Small intestine (tissue), 7 donors: ENCODE measurements at regions not wholly inside any gene's neighbourhood (a gene's known extent, or its start where the extent isn't known, plus 50 kb on each side); places are given as distances from the start of the nearest gene placed in this dataset.
A peak's percentile ranks its signal among the peaks of the same experiment; 100 is the strongest.
"Not testable (repeated sequence)": the region's sequence is repeated elsewhere in the genome, so short reads cannot be mapped to it uniquely, and the experiment has no call there.

Experiments
- DNase-seq, 2 donors: peaks; one replicate each; pipeline versions ENCODE4 v3.0.0 to v3.0.0-alpha.2; 2013
- FAIRE-seq: peaks from 2 replicates; lab custom pipeline; 2012; peaks lifted over from hg19 to GRCh38; lab: Jason Lieb, UNC
- H3K27ac ChIP-seq, 3 donors: one replicate each; pipeline ENCODE4 v1.5.1; 2013; ENCODE audit warnings: low read length in 2 of 3, mild to moderate bottlenecking in 2 of 3, control low read depth in 1 of 3, inconsistent platforms in 1 of 3, low read depth in 1 of 3, moderate library complexity in 1 of 3
- H3K27me3 ChIP-seq, 3 donors: one replicate each; pipeline ENCODE4 v1.6.1; 2013; ENCODE audit warnings: low read length in 3 of 3, inconsistent platforms in 1 of 3; ENCODE audit not compliant: control insufficient read depth in 3 of 3, insufficient read depth in 3 of 3
- H3K36me3 ChIP-seq, 3 donors: one replicate each; pipeline ENCODE4 v1.6.1; 2013; ENCODE audit warnings: low read length in 3 of 3, inconsistent platforms in 1 of 3, low read depth in 1 of 3, mild to moderate bottlenecking in 1 of 3, moderate library complexity in 1 of 3; ENCODE audit not compliant: control insufficient read depth in 3 of 3, insufficient read depth in 2 of 3
- H3K4me1 ChIP-seq, 3 donors: one replicate each; pipeline ENCODE4 v1.6.1; 2013; ENCODE audit warnings: low read length in 2 of 3, inconsistent platforms in 1 of 3, low read depth in 1 of 3, mild to moderate bottlenecking in 1 of 3, moderate library complexity in 1 of 3; ENCODE audit not compliant: control insufficient read depth in 3 of 3, insufficient read depth in 2 of 3
- H3K4me3 ChIP-seq, 3 donors: one replicate each; pipeline ENCODE4 v1.5.1; 2013; ENCODE audit warnings: low read length in 3 of 3, control low read depth in 1 of 3, inconsistent platforms in 1 of 3, low read depth in 1 of 3, mild to moderate bottlenecking in 1 of 3, moderate library complexity in 1 of 3
- H3K9me3 ChIP-seq, 2 donors: one replicate each; pipeline ENCODE4 v1.6.1; 2013; ENCODE audit warnings: low read depth in 1 of 2, low read length in 1 of 2; ENCODE audit not compliant: control insufficient read depth in 2 of 2, insufficient read depth in 1 of 2
- WGBS, 3 donors: extraction: QIAGEN DNeasy Blood & Tissue Kit; methylation state at CpG; one replicate each; pipeline ENCODE4 v1.1.7; 2013; 5-methylcytosine and 5-hydroxymethylcytosine counted together
- donor health status: healthy with polysubstance abuse.
- donor health status: control.
- donor health status: control.
- donor health status: Bipolar disorder and iron deficiency.
- donor health status: healthy.

- FAIRE-seq (no peak), DNase-seq (no peak)
- no peaks in the 10 kb centered on the region for H3K27me3 ChIP-seq
- H3K9me3 ChIP-seq, result no peaks in the 10 kb centered on the region
- 78 to 91% (median 81%) methylated on average over 6 of the region's 6 CpGs for WGBS, 3 donors
- no peaks in the 10 kb centered on the region for H3K36me3 ChIP-seq
- no peak overlapping the region for H3K27ac ChIP-seq
- no peak overlapping the region for H3K4me3 ChIP-seq
- no peaks in the 10 kb centered on the region for H3K4me1 ChIP-seq
Measured at GRCh38 chr20:47969426-47969825, 184.1 kb upstream of the SULF2 start.

- Histone ChIP-seq H3K36me3 (no peaks in the 10 kb centered on the region), H3K27me3 (no peaks in the 10 kb centered on the region), H3K4me3 (no peak overlapping the region), H3K27ac (no peak overlapping the region), H3K4me1 (no peaks in the 10 kb centered on the region), H3K9me3 (no peaks in the 10 kb centered on the region)
- no peak for FAIRE-seq
- DNase-seq, result no peak
- WGBS, 3 donors, result 84 to 91% (median 90%) methylated on average over 31 of the region's 31 CpGs
Measured at GRCh38 chr20:47968541-47969310, 183.4 kb upstream of the SULF2 start.

- FAIRE-seq, result no peak
- 64 to 86% (median 73%) methylated on average over 5 of the region's 5 CpGs for WGBS, 3 donors
Measured at GRCh38 chr20:47964149-47964548, 178.9 kb upstream of the SULF2 start.

GRCh38 chr20:47963022-47963421 lies 177.7 kb upstream of the SULF2 start:
- DNase-seq (no peak), FAIRE-seq (no peak)
- no peaks in the 10 kb centered on the region for H3K9me3 ChIP-seq
- no peak overlapping the region for H3K4me3 ChIP-seq
- H3K27me3 ChIP-seq, result no peaks in the 10 kb centered on the region
- 49 to 63% (median 50%) methylated on average over 8 of the region's 8 CpGs for WGBS, 3 donors
- H3K36me3 ChIP-seq, result no peaks in the 10 kb centered on the region
- no peak overlapping the region for H3K27ac ChIP-seq
- H3K4me1 ChIP-seq, result no peaks in the 10 kb centered on the region

More at GRCh38 chr20:47964149-47964548, 178.9 kb upstream of the SULF2 start:
- Histone ChIP-seq H3K36me3 (no peaks in the 10 kb centered on the region), H3K4me3 (no peak overlapping the region), H3K4me1 (no peaks in the 10 kb centered on the region), H3K9me3 (no peaks in the 10 kb centered on the region), H3K27me3 (no peaks in the 10 kb centered on the region), H3K27ac (no peak overlapping the region)
- DNase-seq, result no peak

GRCh38 chr20:47962286-47962963 lies 177.1 kb upstream of the SULF2 start:
- FAIRE-seq, result no peak
- Histone ChIP-seq H3K4me1 (no peaks in the 10 kb centered on the region), H3K27ac (no peak overlapping the region), H3K27me3 (no peaks in the 10 kb centered on the region), H3K9me3 (no peaks in the 10 kb centered on the region), H3K4me3 (no peak overlapping the region), H3K36me3 (no peaks in the 10 kb centered on the region)
- WGBS, 3 donors, result 48 to 74% (median 58%) methylated on average over 7 of the region's 7 CpGs
- no peak for DNase-seq

- Histone ChIP-seq H3K4me1 (no peaks in the 10 kb centered on the region), H3K27me3 (no peaks in the 10 kb centered on the region), H3K4me3 (no peak overlapping the region), H3K9me3 (no peaks in the 10 kb centered on the region), H3K27ac (no peak overlapping the region), H3K36me3 (no peaks in the 10 kb centered on the region)
- FAIRE-seq (no peak), DNase-seq (no peak)
- 66 to 72% (median 66%) methylated on average over 7 of the region's 7 CpGs for WGBS, 3 donors
Measured at GRCh38 chr20:47960769-47961541, 175.7 kb upstream of the SULF2 start.

GRCh38 chr20:47960277-47960676 lies 175.0 kb upstream of the SULF2 start:
- FAIRE-seq, result no peak
- WGBS, 3 donors, result 25 to 70% (median 31%) methylated on average over 8 of the region's 8 CpGs

GRCh38 chr20:47957989-47958801 lies 172.9 kb upstream of the SULF2 start:
- not testable (repeated sequence) for DNase-seq

More at GRCh38 chr20:47960277-47960676, 175.0 kb upstream of the SULF2 start:
- no peak overlapping the region for H3K27ac ChIP-seq
- H3K27me3 ChIP-seq, result no peaks in the 10 kb centered on the region
- no peaks in the 10 kb centered on the region for H3K4me1 ChIP-seq
- H3K36me3 ChIP-seq, result no peaks in the 10 kb centered on the region
- no peak overlapping the region for H3K4me3 ChIP-seq
- no peaks in the 10 kb centered on the region for H3K9me3 ChIP-seq
- DNase-seq, result peak in 1 of 2 donors; percentile 20

More at GRCh38 chr20:47957989-47958801, 172.9 kb upstream of the SULF2 start:
- FAIRE-seq, H3K36me3 ChIP-seq, H3K4me1 ChIP-seq, H3K4me3 ChIP-seq, H3K27ac ChIP-seq, H3K27me3 ChIP-seq, H3K9me3 ChIP-seq: not testable (repeated sequence)
- 68 to 84% (median 70%) methylated on average over 16 of the region's 16 CpGs for WGBS, 3 donors
